Heart right ventricle (tissue), 16 donors: ENCODE measurements at regions not wholly inside any gene's neighbourhood (a gene's known extent, or its start where the extent isn't known, plus 50 kb on each side); places are given as distances from the start of the nearest gene placed in this dataset.
"Not testable (repeated sequence)": the region's sequence is repeated elsewhere in the genome, so short reads cannot be mapped to it uniquely, and the experiment has no call there.

ENCODE experiments used
- ATAC-seq, 8 donors: fragments of 200-7000 bp; cut with Tn5 transposase; one replicate each; pipeline ENCODE4 v1.9.1; 2020; ENCODE audit warnings: mild to moderate bottlenecking in 8 of 8, moderate library complexity in 8 of 8, moderate number of reproducible peaks in 1 of 8
- DNase-seq, 2 donors: peaks; one replicate each; pipeline ENCODE4 v3.0.0-alpha.2; 2020
- H3K27ac ChIP-seq, 10 donors: fragments of 200-600 bp; sonication (generic) in 2 of 10; one replicate each; pipeline versions ENCODE4 v1.5.0 to v1.8.0; 2020 to 2022; ENCODE audit warnings: mild to moderate bottlenecking in 3 of 10
- H3K27me3 ChIP-seq, 7 donors: fragments of 200-600 bp; one replicate each; pipeline ENCODE4 v1.8.0; 2021 to 2022; ENCODE audit warnings: mild to moderate bottlenecking in 2 of 7
- H3K36me3 ChIP-seq, 9 donors: fragments of 200-600 bp; sonication (generic) in 1 of 9; one replicate each; pipeline versions ENCODE4 v1.5.0 to v1.8.0; 2020 to 2022; ENCODE audit warnings: mild to moderate bottlenecking in 2 of 9
- H3K4me1 ChIP-seq, 9 donors: fragments of 200-600 bp; sonication (generic) in 1 of 9; one replicate each; pipeline versions ENCODE4 v1.5.0 to v1.8.0; 2020 to 2022; ENCODE audit warnings: mild to moderate bottlenecking in 4 of 9
- H3K4me3 ChIP-seq, 10 donors: fragments of 200-600 bp; sonication (generic) in 2 of 10; one replicate each; pipeline versions ENCODE4 v1.5.0 to v1.8.0; 2020 to 2022; ENCODE audit warnings: mild to moderate bottlenecking in 7 of 10, moderate library complexity in 2 of 10
- H3K9me3 ChIP-seq, 11 donors: fragments of 200-600 bp in 10 of 11; sonication (generic) in 2 of 11; one replicate each; pipeline versions ENCODE4 v1.5.0 to v1.8.0; 2013 to 2022; ENCODE audit warnings: mild to moderate bottlenecking in 2 of 11, control low read depth in 1 of 11, moderate library complexity in 1 of 11
- CTCF ChIP-seq, 9 donors: fragments of 200-600 bp; sonication (generic) in 2 of 9; IDR thresholded peaks; one replicate each; pipeline versions ENCODE4 v1.5.0 to v1.8.0; 2021 to 2022; ENCODE audit warnings: antibody characterized with exemption in 9 of 9, mild to moderate bottlenecking in 5 of 9, moderate library complexity in 1 of 9
- WGBS, 2 donors: extraction: QIAGEN DNeasy Blood & Tissue Kit; methylation state at CpG; one replicate each; pipeline ENCODE4 v1.1.7; 2013; ENCODE audit warnings: inconsistent platforms in 1 of 2; 5-methylcytosine and 5-hydroxymethylcytosine counted together
- intact Hi-C, 10 donors: fragments of 100-400 bp; cut with DNase I; formaldehyde crosslinking; loops; one replicate each; pipeline versions ENCODE4 v1.11.1 to v1.14.2; 2022
- donor health status: Arrhythmogenic right ventricular cardiomyopathy.
- donor health status: ischemic (EF 13 %, LVEDD 7.1; RV severe dilation, severe dysfunction).
- donor health status: healthy with polysubstance abuse.
- donor health status: DM: no; HTN: yes; CAD: no.
- donor health status: DM: no; HTN: no; CAD: no.
- donor health status: ischemic (EF 25% LVEDD 6.9; RV normal size, moderate dysfunction).
- donor health status: ischemic (EF 25% LVEDD 5.7; RV mildly dilated, moderate dysfunction).
- donor health status: healthy.
- donor health status: DM: yes; HTN: yes; CAD: no.
- donor health status: Ischemic cardiomyopathy.
- donor health status: ischemic (EF 35%, LVEDD 5.7; RV mildly dilated, moderate dysfunction).
- donor health status: nonischemic (EF 11% LVEDD 7.7; RV severe dilation, severe dysfunction).
- donor health status: DM: yes; HTN: yes; CAD: no.
- donor health status: PGD.
- donor health status: ischemic (EF 29% LVEDD 5.4; RV normal size, mild dysfunction).
- donor health status: nonischemic (EF 23%, LVEDD 6.1; RV moderate dilation, normal function).

- Histone ChIP-seq H3K27ac (no peak overlapping the region), H3K9me3 (no peaks in the 10 kb centered on the region), H3K4me1 (peaks cover 0 to 2% (median 0%) of the 10 kb centered on the region in 9 donors), H3K27me3 (no peaks in the 10 kb centered on the region), H3K4me3 (no peak overlapping the region), H3K36me3 (no peaks in the 10 kb centered on the region)
- ATAC-seq: no peak
- 78 to 85% methylated on average over 4 of the region's 4 CpGs for WGBS, 2 donors
- no peak for TF ChIP-seq CTCF (IDR thresholded peaks at IDR 0.05)
- intact Hi-C loops: no loop called here
- DNase-seq: no peak
Observed at GRCh38 chr3:18085429-18085828, 339.7 kb downstream of the SATB1 start.

- WGBS, 2 donors: 84 to 95% methylated on average over 1 of the region's 1 CpG
- H3K36me3 ChIP-seq, intact Hi-C loops, H3K9me3 ChIP-seq, H3K27ac ChIP-seq, H3K4me1 ChIP-seq, ATAC-seq, DNase-seq, H3K27me3 ChIP-seq, H3K4me3 ChIP-seq: not testable (repeated sequence)
Observed at GRCh38 chr3:18083273-18083590, 340.8 kb upstream of the TBC1D5 start.

DNA sequence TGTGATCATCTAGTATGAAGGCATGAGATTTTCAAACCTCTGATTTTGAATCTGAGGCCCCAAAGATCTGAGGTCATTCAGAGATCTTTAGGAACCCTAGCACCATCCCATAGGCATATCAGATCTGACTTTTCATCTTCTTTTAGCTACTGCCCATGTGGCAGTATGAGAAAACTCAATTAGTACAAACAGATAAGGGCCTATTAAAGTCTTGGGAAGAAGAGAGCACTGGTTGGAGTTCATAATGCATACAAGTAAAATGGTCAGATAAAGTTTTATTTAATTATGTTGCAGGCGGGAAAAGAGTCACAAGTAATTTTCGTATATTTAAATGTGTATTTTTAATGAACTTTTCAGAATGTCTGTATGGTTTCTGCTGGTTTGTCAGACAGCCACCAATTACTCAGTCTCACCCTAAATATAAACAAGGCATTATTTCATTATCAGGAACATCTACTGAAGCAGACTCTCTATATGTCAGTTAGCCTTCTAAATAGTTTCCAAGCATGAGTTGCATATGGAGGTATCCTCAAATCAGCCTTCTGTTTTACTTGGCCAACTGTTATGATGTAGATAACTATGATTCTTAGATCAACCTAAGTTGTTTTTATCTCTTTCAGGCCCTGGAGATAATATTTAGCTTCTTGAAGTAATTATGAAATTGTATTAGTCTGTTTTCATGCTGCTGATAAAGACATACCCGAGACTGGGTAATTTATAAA is 340.3 kb upstream of the TBC1D5 start:
- no peak for TF ChIP-seq CTCF (IDR thresholded peaks at IDR 0.05)
- Histone ChIP-seq H3K4me3 (no peak overlapping the region), H3K27ac (no peak overlapping the region), H3K36me3 (no peaks in the 10 kb centered on the region), H3K4me1 (peaks cover 0 to 5% (median 0%) of the 10 kb centered on the region in 9 donors), H3K27me3 (no peaks in the 10 kb centered on the region), H3K9me3 (no peaks in the 10 kb centered on the region)
- DNase-seq (no peak), ATAC-seq (no peak)
- 82 to 87% methylated on average over 3 of the region's 3 CpGs for WGBS, 2 donors
- intact Hi-C loops: no loop called here

GRCh38 chr3:18080198-18080689 is 337.8 kb upstream of the TBC1D5 start:
- H3K9me3 ChIP-seq: no peaks in the 10 kb centered on the region
- no peak for DNase-seq
- no peak overlapping the region for H3K4me3 ChIP-seq
- no peaks in the 10 kb centered on the region for H3K36me3 ChIP-seq
- H3K27ac ChIP-seq: no peak overlapping the region
- intact Hi-C loops: no loop called here
- peaks cover 0 to 5% (median 0%) of the 10 kb centered on the region in 9 donors for H3K4me1 ChIP-seq
- TF ChIP-seq CTCF (IDR thresholded peaks at IDR 0.05): no peak
- H3K27me3 ChIP-seq: no peaks in the 10 kb centered on the region
- no peak for ATAC-seq

DNA sequence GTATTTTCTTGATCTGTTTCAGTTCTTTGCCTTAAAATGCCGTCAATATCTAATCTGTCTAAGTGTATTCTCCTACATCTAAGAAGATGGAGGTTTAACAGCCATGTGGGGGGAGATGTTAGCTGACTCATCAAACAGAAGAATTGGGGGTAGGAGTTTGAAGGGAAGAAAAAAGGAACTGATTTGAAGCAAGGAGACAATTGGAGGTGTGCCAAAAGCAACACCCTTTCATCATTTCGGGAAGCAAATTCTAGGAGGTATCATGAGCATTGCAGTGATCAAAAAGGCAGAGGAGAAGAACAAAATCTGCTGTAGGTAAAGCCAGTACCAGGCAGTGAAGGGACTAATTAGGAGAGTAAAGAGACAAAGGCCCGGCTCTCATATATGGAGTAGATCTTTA is 337.3 kb upstream of the TBC1D5 start:
- 44 to 48% methylated on average over 3 of the region's 3 CpGs for WGBS, 2 donors
- DNase-seq: no peak
- Histone ChIP-seq H3K27ac (no peak overlapping the region), H3K4me3 (no peak overlapping the region), H3K36me3 (no peaks in the 10 kb centered on the region), H3K4me1 (peaks cover 0 to 5% (median 0%) of the 10 kb centered on the region in 9 donors), H3K9me3 (no peaks in the 10 kb centered on the region), H3K27me3 (no peaks in the 10 kb centered on the region)
- intact Hi-C loops: no loop called here
- no peak for ATAC-seq
- TF ChIP-seq CTCF (IDR thresholded peaks at IDR 0.05): no peak
